ENCODE measurements at regions not wholly inside any gene's neighbourhood (a gene's known extent, or its start where the extent isn't known, plus 50 kb on each side); places are given as distances from the start of the nearest gene placed in this dataset.

- TF ChIP-seq CTCF (IDR thresholded peaks at IDR 0.05; ENCODE audit: borderline replicate concordance, extremely low read depth, low read length, poor library complexity, severe bottlenecking) = no peak
- no peak for TF ChIP-seq EZH2 (IDR thresholded peaks at IDR 0.05; ENCODE audit: borderline replicate concordance, low read depth, low read length, severe bottlenecking)
Observed at GRCh38 chr1:187460093-187460492, 631.3 kb downstream of the PLA2G4A start.
